T-helper 17 cell (primary cell): ENCODE measurements at regions not wholly inside any gene's neighbourhood (a gene's known extent, or its start where the extent isn't known, plus 50 kb on each side); places are given as distances from the start of the nearest gene placed in this dataset.

Source experiments
- ATAC-seq: fragments of 150-1000 bp; cut with Tn5 transposase; 2 replicates; pipeline ENCODE4 v1.10.0; 2021; ENCODE audit warnings: mild to moderate bottlenecking, moderate library complexity
- DNase-seq, 3 donors: peaks; one replicate each; pipeline versions ENCODE4 v3.0.0 to v3.0.0-alpha.2; 2020 to 2021
- H3K9me3 ChIP-seq: one replicate; pipeline ENCODE4 v1.7.0; 2013; ENCODE audit warnings: low read length, mild to moderate bottlenecking; ENCODE audit not compliant: control insufficient read depth, poor library complexity, severe bottlenecking
- H3K27ac Mint-ChIP-seq: one replicate; pipeline ENCODE4 v1.8.0; 2022; ENCODE audit warnings: mild to moderate bottlenecking, moderate library complexity, mixed read lengths
- H3K27me3 Mint-ChIP-seq: one replicate; pipeline ENCODE4 v1.8.0; 2022; ENCODE audit warnings: mixed read lengths
- H3K36me3 Mint-ChIP-seq: one replicate; pipeline ENCODE4 v1.8.0; 2022; ENCODE audit warnings: low read depth, mixed read lengths
- H3K4me1 Mint-ChIP-seq: one replicate; pipeline ENCODE4 v1.8.0; 2022; ENCODE audit warnings: mild to moderate bottlenecking, mixed read lengths
- H3K4me3 Mint-ChIP-seq: one replicate; pipeline ENCODE4 v1.8.0; 2022; ENCODE audit warnings: mild to moderate bottlenecking, moderate library complexity, mixed read lengths

DNA sequence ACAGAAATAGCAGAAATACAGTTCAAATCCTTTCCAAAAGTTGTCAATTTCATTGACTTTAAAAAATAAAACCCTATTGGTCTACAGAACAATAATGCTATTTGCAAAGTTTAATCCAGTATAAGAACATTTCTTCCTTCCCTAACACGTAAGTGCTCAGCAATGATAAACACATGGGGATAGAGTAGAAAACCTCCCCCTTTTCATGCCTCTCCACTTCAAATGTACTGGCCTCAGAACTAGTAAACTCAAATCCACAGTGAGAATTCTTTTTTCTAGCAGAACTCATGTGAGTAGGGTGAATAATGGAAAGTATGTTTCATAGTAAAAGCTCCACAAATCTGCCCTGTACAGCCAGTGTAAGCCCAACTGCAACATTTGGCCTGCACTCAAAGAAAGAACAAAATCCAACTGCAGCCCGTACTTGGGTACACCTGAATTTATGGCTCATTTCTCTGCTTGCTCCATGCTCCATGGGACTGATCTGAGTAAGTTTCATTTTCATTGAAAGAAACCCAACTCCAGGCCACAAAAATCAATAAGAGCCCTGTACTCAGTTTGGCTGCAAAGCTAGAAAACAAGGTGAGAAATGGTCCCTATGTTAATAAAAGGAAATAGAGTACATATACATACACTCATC, 115.0 kb upstream of the RMDN2 start:
- no peak for DNase-seq
- Mint-ChIP-seq H3K4me3 (no peak overlapping the region), H3K4me1 (peaks cover 11% of the 10 kb centered on the region), H3K27ac (no peak overlapping the region), H3K36me3 (peaks cover 3% of the 10 kb centered on the region), H3K27me3 (no peaks in the 10 kb centered on the region)
- ATAC-seq = no peak
- no peaks in the 10 kb centered on the region for H3K9me3 ChIP-seq

DNA sequence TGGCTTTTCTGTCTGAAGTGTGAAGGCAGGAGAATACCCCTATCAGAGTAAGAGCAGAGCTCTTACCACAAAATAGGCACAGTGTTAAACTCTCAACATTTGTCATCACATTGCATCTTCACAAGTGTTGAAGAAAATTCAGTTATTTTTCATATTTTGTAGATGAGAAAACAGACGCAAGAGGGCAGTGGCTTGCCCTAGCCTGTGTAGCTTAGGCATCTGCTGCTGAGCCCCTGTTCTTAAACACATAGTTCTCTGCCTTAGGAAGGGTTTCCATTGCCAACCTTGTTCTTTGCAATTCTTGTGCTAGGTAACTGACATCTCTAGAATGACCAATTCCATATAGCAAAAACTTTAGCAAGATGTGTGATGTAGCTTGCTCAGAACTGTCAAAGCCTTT, 112.7 kb upstream of the RMDN2 start:
- H3K36me3 Mint-ChIP-seq = peaks cover 3% of the 10 kb centered on the region
- H3K4me3 Mint-ChIP-seq = no peak overlapping the region
- no peak overlapping the region for H3K27ac Mint-ChIP-seq
- H3K9me3 ChIP-seq = no peaks in the 10 kb centered on the region
- ATAC-seq (no peak), DNase-seq (no peak)
- H3K4me1 Mint-ChIP-seq = peaks cover 11% of the 10 kb centered on the region
- H3K27me3 Mint-ChIP-seq = no peaks in the 10 kb centered on the region

DNA sequence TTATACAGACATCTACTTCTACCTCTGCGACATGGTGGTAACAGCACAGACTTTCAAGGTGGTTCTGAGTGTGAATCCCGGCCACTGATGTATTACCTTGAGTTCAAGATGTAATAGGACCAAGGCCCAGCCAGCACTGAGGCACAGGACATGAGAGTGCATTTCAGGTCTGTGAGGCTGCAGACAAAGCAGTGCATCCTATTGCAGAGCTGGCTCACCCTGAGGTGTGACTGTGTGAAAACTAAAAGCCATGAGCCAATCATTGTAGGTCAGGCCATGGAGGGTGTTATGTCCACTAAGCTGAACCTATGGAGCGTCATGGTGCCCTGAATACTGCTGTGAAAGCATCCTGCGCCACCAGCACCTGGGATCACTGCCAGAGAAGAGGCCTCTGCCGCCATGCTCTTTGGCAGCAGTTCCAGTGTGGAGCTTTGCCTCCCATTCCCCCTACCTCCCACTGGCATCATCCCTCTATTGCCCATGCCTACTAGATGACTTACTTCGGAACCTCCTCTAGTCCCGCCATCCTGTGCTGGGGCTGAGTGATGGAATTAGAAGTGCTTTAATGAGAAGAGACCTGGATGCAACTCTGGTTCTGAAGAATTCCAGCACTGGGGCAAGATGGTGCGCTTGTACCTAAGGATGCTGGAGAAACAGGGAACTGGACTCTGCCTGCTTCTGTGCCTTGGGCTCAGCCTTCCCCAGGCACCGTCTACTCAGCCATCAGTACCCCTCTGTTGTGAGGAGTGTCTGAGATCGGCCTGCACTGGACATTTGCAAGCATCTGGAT, 112.0 kb upstream of the RMDN2 start:
- peaks cover 11% of the 10 kb centered on the region for H3K4me1 Mint-ChIP-seq
- no peak overlapping the region for H3K27ac Mint-ChIP-seq
- no peaks in the 10 kb centered on the region for H3K9me3 ChIP-seq
- H3K36me3 Mint-ChIP-seq = peaks cover 3% of the 10 kb centered on the region
- no peak for ATAC-seq
- no peak overlapping the region for H3K4me3 Mint-ChIP-seq
- DNase-seq = no peak
- no peaks in the 10 kb centered on the region for H3K27me3 Mint-ChIP-seq

DNA sequence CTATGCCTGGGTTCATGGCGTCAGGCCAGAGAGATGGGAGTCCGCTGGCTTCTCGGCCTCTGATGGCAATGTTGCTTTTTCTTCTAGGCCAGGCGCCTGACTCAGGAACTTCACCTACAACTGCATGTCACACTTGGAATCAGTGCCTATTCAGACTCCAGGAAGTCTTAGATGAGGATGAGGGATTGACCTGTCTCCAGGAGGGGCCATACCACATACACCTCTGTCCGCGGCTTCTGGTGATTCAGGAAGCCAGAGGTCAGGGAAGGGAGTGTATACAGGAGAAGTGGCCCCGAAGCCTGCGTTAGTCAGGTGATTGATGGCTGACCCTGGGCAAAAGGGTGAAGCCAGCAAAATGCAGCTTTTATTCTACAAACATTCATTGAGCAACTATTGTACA, 109.1 kb upstream of the RMDN2 start:
- Mint-ChIP-seq H3K4me1 (no peaks in the 10 kb centered on the region), H3K27ac (no peak overlapping the region), H3K27me3 (no peaks in the 10 kb centered on the region), H3K4me3 (no peak overlapping the region), H3K36me3 (no peaks in the 10 kb centered on the region)
- no peak for DNase-seq
- no peak for ATAC-seq
- no peaks in the 10 kb centered on the region for H3K9me3 ChIP-seq

DNA sequence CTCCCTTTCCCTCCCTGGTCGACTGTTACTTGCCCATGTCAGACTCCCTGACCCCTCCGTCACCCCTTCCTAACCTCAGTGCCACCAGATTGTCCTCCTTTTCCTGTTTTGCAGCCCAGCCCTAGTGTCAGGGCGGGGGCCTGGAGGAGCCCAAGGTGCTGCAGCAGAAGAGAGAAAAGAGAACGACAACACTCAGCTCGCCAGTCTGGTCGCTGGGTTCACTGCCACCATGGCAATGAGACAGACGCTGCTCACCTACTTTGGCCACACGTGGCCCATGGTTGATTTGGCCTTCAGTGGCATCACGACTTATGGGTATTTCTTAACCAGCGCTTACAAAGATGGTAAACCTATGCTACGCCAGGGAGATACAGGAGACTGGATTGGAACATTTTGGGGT, 108.4 kb upstream of the RMDN2 start:
- Mint-ChIP-seq H3K4me1 (no peaks in the 10 kb centered on the region), H3K27me3 (no peaks in the 10 kb centered on the region), H3K4me3 (no peak overlapping the region), H3K36me3 (no peaks in the 10 kb centered on the region), H3K27ac (no peak overlapping the region)
- H3K9me3 ChIP-seq = no peaks in the 10 kb centered on the region
- DNase-seq = no peak
- ATAC-seq = no peak

DNA sequence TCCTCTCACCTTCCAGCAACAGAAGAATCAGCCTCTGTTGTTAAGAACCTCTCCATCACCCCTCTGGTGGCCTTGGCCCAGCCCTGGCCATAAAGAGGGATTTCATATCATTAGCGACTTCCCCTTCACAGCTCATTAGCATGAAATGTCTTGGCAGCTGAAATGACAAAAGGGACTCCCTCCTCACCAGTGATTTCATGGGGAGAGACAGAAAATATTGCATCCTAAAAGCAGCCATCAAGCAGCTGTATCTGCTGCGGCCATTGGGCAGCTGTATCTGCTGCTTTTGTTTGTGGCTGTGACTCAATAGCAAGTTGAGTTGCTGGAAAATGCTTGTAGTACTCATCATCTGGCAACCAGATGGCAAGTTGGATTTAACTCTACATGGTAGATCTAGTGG, 105.9 kb upstream of the RMDN2 start:
- Mint-ChIP-seq H3K4me3 (no peak overlapping the region), H3K4me1 (no peaks in the 10 kb centered on the region), H3K36me3 (no peaks in the 10 kb centered on the region), H3K27me3 (no peaks in the 10 kb centered on the region), H3K27ac (no peak overlapping the region)
- ATAC-seq (no peak), DNase-seq (no peak)
- H3K9me3 ChIP-seq = no peaks in the 10 kb centered on the region

DNA sequence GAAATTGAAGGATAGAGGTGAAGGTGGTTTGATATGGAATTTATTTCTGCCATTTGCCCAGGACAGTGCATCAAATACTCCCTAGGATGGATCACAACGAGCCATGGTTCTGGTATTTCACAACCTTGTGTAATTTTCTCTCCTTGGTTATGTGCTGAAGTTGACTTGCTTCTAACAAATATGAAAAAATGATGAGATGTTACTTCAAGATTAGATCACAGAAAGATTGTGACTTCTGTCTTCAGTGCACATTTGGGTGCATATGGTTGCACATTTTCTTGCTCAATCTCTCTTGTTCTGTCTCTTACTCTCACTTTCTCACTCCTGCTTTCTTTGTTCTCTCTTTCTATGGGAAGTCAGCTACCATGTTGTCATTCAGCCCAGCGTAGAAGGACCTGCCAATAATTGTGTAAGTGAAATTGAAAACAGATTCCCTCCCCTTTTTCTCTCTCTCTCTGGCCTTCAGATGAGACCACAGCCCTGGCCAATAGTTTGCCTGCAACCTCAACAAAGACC, 104.6 kb upstream of the RMDN2 start:
- no peaks in the 10 kb centered on the region for H3K36me3 Mint-ChIP-seq

DNA sequence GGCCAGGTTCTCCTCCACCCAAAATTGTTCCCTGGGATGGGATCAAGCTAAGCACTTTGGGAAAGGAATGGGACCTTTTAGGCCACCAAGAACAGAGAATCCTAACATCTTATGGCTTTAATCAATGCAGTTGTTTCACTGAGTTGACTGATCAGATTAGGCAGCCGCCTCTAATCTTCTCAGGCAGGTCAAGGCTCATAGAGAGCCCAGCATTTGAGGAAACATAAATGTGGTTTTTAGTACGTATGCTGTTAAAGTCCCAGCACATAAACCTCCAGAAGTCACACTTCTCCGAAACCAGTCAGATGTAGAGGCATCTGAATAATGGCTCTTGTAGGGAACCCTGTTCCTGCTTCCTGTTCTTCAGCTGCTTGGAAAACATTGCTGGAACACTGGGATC, 99.5 kb upstream of the RMDN2 start:
- no peak for DNase-seq
- no peak overlapping the region for H3K27ac Mint-ChIP-seq
- no peaks in the 10 kb centered on the region for H3K9me3 ChIP-seq
- H3K4me3 Mint-ChIP-seq = no peak overlapping the region
- H3K27me3 Mint-ChIP-seq = no peaks in the 10 kb centered on the region
- no peaks in the 10 kb centered on the region for H3K36me3 Mint-ChIP-seq
- peaks cover 8% of the 10 kb centered on the region for H3K4me1 Mint-ChIP-seq
- no peak for ATAC-seq

More for the DNA sequence above, 104.6 kb upstream of the RMDN2 start:
- Mint-ChIP-seq H3K27me3 (no peaks in the 10 kb centered on the region), H3K4me3 (no peak overlapping the region), H3K4me1 (no peaks in the 10 kb centered on the region), H3K27ac (no peak overlapping the region)
- no peak for DNase-seq
- ATAC-seq = no peak
- H3K9me3 ChIP-seq = no peaks in the 10 kb centered on the region

DNA sequence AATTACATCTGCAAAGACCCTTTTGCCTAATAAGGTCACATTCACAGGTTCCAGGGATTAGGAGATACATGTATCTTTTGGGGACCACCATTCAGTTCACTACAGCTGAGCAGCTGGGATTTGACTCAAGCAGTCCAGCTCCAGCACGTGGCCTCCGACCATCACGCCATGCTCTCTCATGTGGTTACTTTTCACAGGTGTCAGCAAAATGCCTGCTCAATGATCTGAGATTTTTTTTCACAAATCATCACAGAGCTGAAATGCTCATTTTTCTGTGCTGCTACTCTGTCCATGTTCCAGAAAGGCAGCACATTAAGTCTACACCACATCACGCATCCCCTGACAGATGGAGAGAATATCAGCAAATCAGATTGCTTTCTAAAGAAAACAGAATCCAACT, 98.5 kb upstream of the RMDN2 start:
- Mint-ChIP-seq H3K4me3 (no peak overlapping the region), H3K36me3 (no peaks in the 10 kb centered on the region), H3K27ac (no peak overlapping the region), H3K4me1 (peaks cover 11% of the 10 kb centered on the region), H3K27me3 (no peaks in the 10 kb centered on the region)
- DNase-seq (no peak), ATAC-seq (no peak)
- no peaks in the 10 kb centered on the region for H3K9me3 ChIP-seq

DNA sequence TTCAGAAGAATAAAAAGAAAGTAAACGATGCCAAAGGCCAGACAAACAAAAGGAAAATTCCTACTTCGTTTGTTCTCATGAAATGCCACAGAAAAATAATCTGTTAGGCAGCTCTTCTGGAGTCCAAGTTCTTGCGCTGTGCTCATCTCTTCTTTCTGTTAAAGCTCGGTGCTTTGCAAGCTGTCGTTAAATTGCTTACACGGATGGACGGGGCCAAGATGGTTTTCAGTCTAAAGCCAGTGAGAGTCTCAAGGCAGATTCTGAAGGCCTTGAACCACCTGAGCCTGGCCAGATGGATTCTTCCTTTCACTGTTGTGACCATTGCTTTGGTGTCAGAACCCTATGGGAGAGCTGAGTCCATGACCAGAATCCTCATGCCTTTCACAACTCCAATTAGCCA, 97.6 kb upstream of the RMDN2 start:
- no peaks in the 10 kb centered on the region for H3K9me3 ChIP-seq
- Mint-ChIP-seq H3K4me3 (no peak overlapping the region), H3K27me3 (no peaks in the 10 kb centered on the region), H3K4me1 (peaks cover 12% of the 10 kb centered on the region), H3K27ac (no peak overlapping the region), H3K36me3 (no peaks in the 10 kb centered on the region)
- ATAC-seq = no peak
- DNase-seq = no peak

DNA sequence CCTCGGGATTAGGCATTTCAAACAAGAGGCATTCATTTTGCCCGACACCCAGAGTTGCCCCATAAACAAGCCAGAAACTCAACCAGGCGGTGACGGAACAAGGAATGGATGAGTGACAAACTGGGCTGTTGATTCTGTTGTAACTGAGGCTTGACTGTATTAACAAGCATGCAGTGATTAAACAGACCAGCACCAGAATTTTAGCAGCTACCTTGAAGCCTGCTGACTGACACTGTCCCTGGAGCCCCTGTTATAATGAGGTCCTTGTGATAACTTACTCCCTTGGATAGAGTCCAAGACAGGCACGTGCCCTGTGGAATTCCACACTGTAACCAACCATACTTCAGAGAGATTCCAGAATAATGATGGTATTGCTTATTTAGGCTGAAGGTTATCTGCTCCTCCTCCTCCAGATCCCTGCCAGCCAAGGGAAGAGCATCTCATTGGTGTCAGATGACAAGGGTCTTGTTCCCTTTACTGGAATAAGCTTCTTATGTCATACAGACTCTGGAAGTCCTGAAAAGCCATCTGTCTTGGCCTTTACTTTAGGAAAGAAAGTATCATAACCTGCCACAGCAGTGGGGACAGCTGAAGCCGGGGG, 97.1 kb upstream of the RMDN2 start:
- ATAC-seq (no peak), DNase-seq (no peak)
- H3K9me3 ChIP-seq = no peaks in the 10 kb centered on the region
- no peak overlapping the region for H3K4me3 Mint-ChIP-seq
- H3K4me1 Mint-ChIP-seq = peaks cover 16% of the 10 kb centered on the region
- no peaks in the 10 kb centered on the region for H3K27me3 Mint-ChIP-seq
- H3K36me3 Mint-ChIP-seq = no peaks in the 10 kb centered on the region
- H3K27ac Mint-ChIP-seq = peak overlapping the region; percentile 29

DNA sequence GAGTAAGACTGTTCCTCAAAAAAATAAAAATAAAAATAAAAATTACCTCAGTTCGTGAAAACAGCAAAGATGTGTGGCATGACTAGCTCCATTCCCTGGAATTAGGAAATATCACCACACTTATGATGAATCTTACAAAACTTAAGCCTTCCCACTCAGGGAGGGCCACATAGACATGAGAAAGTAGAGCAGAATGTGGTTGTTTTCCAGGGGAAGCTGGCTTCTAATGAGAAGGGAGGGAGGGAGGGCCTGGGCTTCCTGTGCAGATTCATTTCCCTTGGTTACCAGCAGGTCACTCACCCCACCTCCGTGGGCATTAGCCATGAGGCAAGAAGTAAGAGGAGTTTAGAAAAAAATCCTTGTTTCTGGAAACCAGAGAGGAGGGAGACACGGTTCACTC, 95.9 kb upstream of the RMDN2 start:
- no peaks in the 10 kb centered on the region for H3K27me3 Mint-ChIP-seq
- H3K27ac Mint-ChIP-seq = peak overlapping the region; percentile 29
- no peak overlapping the region for H3K4me3 Mint-ChIP-seq
- no peaks in the 10 kb centered on the region for H3K36me3 Mint-ChIP-seq
- no peak for DNase-seq
- peaks cover 16% of the 10 kb centered on the region for H3K4me1 Mint-ChIP-seq
- ATAC-seq = peak; percentile 44
- H3K9me3 ChIP-seq = no peaks in the 10 kb centered on the region

DNA sequence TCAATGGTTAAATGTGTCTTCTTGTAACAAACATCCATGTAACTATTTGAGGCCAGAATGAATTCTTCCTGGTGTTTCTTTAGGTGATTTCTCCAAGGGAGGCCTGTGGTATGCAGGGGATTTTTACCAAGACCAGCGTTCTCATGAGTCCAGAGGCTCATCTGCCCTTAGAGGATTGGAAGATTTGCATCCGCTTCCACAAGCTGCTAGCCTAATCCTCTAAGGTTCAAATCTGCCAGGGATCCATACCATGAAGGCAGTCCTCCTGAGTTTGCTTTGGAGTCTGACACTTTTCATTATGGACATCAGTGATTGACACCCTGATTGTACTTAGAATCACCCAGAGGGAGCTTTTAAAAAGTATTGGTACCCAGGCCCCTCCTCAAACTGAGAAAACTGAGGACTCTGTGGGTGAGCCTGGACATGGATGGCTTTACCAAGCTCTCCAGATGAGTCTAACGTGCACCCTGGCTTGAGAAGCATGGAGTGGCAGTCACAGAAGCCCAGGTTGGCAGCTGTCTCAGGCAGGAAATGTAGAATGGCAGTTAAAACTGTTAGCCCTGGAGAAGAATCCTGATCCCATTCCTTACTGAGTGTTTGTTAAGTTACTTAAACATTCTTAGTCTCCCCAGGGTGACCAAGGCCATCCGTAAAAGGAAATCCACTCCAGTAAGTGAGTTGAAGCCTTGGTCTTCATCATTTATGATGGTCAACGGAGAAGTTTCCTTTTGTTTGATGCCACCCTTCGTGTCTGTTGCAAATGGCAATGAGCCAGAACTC, 95.3 kb upstream of the RMDN2 start:
- H3K9me3 ChIP-seq = no peaks in the 10 kb centered on the region
- Mint-ChIP-seq H3K4me3 (no peak overlapping the region), H3K4me1 (peaks cover 16% of the 10 kb centered on the region), H3K36me3 (no peaks in the 10 kb centered on the region), H3K27ac (peak overlapping the region; percentile 14), H3K27me3 (no peaks in the 10 kb centered on the region)
- no peak for DNase-seq
- no peak for ATAC-seq
